ENCODE measurements at regions not wholly inside any gene's neighbourhood (a gene's known extent, or its start where the extent isn't known, plus 50 kb on each side); places are given as distances from the start of the nearest gene placed in this dataset.

DNA sequence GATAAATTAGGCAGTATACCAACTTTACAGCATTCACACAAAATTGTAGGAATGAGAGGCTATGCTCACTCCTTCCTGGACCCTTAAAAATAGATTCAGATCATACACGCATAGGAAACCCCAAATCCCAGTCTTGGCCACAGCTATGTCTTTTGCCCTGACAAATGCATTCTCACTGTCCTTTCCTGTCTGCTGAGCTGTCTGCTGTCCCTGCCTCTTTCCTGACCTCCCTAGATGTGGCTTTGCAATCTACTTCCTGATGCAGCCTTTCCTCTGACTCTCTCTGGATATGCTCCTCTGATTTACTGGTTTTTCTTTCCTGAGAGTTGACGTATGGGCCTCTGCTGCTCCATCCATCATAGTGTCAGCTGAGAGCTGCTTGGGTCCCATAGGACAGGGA lies 59.8 kb upstream of the SLC35F3 start:
- Histone ChIP-seq H2BK5ac (ENCODE audit: insufficient read length, low read length) (no peak overlapping the region), H3K4me1 (ENCODE audit: insufficient read depth, low read length) (no peaks in the 10 kb centered on the region), H3K4ac (ENCODE audit: low read depth, low read length) (no peak overlapping the region), H3K79me1 (ENCODE audit: insufficient read depth, low read depth, low read length, poor library complexity, severe bottlenecking) (no peaks in the 10 kb centered on the region), H4K20me1 (ENCODE audit: control insufficient read depth, insufficient read depth, insufficient read length) (no peaks in the 10 kb centered on the region), H2BK120ac (ENCODE audit: low read depth, low read length, poor library complexity, severe bottlenecking) (no peak overlapping the region), H3K27me3 (ENCODE audit: insufficient read depth, low read length) (no peaks in the 10 kb centered on the region), H2BK20ac (ENCODE audit: low read depth, low read length, poor library complexity, severe bottlenecking) (no peak overlapping the region), H2BK15ac (ENCODE audit: low read depth, low read length) (no peak overlapping the region), H4K91ac (ENCODE audit: insufficient read length, low read depth, low read length) (no peak overlapping the region), H4K8ac (replicated peaks; ENCODE audit: insufficient read length, low read depth, low read length) (no peak overlapping the region), H2AFZ (ENCODE audit: low read length) (no peak overlapping the region), H3K9ac (ENCODE audit: extremely low read depth, insufficient read length, low read length) (no peak overlapping the region), H3K4me2 (ENCODE audit: insufficient read depth, insufficient read length, low read length) (no peak overlapping the region), H4K5ac (ENCODE audit: insufficient read length, low read depth, low read length) (no peak overlapping the region), H3K56ac (ENCODE audit: insufficient read length, low read depth, low read length) (no peak overlapping the region), H3K23me2 (ENCODE audit: insufficient read length, low read depth, low read length, poor library complexity, severe bottlenecking) (no peaks in the 10 kb centered on the region), H2AK5ac (ENCODE audit: insufficient read length, low read length) (no peak overlapping the region), H3K79me2 (ENCODE audit: insufficient read depth, low read length) (no peaks in the 10 kb centered on the region), H3K18ac (ENCODE audit: insufficient read length, low read depth, low read length) (no peak overlapping the region), H3T11ph (ENCODE audit: low read length) (no peak overlapping the region), H3K27ac (ENCODE audit: insufficient read length, low read depth, low read length) (no peak overlapping the region), H3K23ac (ENCODE audit: insufficient read length, low read depth, low read length) (no peak overlapping the region), H3K9me3 (ENCODE audit: control insufficient read depth, low read depth, low read length) (no peaks in the 10 kb centered on the region), H3K14ac (ENCODE audit: insufficient read depth, low read length) (no peak overlapping the region), H2BK12ac (ENCODE audit: insufficient read length, low read depth, low read length) (no peak overlapping the region)
- no peak for DNase-seq
- Mint-ChIP-seq H3K4me1 (no peaks in the 10 kb centered on the region), H3K27ac (no peak overlapping the region), H3K36me3 (ENCODE audit: insufficient read depth in 1 of 3, low read depth in 3 of 3) (no peaks in the 10 kb centered on the region), H3K4me3 (no peak overlapping the region), H3K27me3 (ENCODE audit: low read depth) (no peaks in the 10 kb centered on the region), H3K9me3 (peaks cover 0 to 3% of the 10 kb centered on the region in 2 experiments; a peak in 3 of 5 replicates)
- no CpG with 5 or more reads among the region's 2 CpGs for WGBS (ENCODE audit: extremely low coverage, insufficient read length, low lambda C conversion rate)
- TF ChIP-seq, protein P1, sequence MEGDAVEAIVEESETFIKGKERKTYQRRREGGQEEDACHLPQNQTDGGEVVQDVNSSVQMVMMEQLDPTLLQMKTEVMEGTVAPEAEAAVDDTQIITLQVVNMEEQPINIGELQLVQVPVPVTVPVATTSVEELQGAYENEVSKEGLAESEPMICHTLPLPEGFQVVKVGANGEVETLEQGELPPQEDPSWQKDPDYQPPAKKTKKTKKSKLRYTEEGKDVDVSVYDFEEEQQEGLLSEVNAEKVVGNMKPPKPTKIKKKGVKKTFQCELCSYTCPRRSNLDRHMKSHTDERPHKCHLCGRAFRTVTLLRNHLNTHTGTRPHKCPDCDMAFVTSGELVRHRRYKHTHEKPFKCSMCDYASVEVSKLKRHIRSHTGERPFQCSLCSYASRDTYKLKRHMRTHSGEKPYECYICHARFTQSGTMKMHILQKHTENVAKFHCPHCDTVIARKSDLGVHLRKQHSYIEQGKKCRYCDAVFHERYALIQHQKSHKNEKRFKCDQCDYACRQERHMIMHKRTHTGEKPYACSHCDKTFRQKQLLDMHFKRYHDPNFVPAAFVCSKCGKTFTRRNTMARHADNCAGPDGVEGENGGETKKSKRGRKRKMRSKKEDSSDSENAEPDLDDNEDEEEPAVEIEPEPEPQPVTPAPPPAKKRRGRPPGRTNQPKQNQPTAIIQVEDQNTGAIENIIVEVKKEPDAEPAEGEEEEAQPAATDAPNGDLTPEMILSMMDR (conservative IDR thresholded peaks at IDR 0.05) = no peak

All from H9 (cell line).